Stimulated activated CD4-positive, alpha-beta T cell treated with anti-CD3 and anti-CD28 coated beads, Interleukin-12 subunit alpha, Interleukin-12 subunit beta, amount 100 ng/mL, for 24 hours (primary cell): ENCODE measurements at regions not wholly inside any gene's neighbourhood (a gene's known extent, or its start where the extent isn't known, plus 50 kb on each side); places are given as distances from the start of the nearest gene placed in this dataset.
"Not testable (repeated sequence)": the region's sequence is repeated elsewhere in the genome, so short reads cannot be mapped to it uniquely, and the experiment has no call there.

Experiments used
- DNase-seq, 2 experiments: peaks; one replicate each; pipeline ENCODE4 v3.0.0-alpha.2; 2020; ENCODE audit warnings: low read depth in 2 of 2

GRCh38 chr1:58190267-58190988 lies 356.1 kb downstream of the OMA1 start:
- DNase-seq: no peak

- no peak for DNase-seq
Observed at GRCh38 chr1:58189453-58189852, 357.1 kb downstream of the OMA1 start.

DNA sequence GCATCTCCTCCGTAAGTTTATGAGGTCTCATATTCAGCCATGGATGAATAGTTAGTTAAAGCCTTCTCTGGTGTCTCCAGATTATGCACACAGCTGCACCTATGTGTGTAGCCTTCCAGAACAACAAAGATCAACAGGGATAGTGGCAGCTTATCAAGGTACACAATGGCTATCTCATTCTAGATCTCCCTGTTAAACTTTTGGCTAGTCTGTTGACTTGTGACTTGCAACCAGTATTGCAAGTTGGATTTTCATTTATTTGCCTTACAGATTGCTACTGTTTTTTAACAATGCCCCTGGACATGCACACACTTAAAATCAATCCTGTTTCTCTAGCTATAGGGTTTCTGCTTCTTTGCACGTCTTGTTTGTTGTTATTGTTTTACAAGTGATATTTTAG lies 363.2 kb downstream of the OMA1 start:
- no peak for DNase-seq

DNA sequence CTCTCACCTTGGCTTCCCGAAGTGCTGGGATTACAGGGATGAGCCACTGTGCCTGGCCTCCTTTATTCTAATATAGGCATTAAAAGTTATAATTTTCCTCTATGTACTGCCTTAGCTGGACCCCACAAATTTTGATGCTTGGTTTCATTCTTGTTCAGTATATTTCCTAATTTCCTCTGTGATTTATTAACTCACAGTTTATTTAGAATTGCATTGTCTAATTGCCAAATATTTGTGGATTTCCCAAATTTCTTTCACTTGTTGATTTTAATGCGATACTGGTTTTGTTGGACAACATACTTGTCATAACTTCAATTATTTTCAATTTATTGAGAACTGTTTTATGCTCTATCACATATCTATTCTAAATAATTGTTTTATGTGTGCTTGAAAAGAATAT lies 366.0 kb downstream of the OMA1 start:
- no peak for DNase-seq

DNA sequence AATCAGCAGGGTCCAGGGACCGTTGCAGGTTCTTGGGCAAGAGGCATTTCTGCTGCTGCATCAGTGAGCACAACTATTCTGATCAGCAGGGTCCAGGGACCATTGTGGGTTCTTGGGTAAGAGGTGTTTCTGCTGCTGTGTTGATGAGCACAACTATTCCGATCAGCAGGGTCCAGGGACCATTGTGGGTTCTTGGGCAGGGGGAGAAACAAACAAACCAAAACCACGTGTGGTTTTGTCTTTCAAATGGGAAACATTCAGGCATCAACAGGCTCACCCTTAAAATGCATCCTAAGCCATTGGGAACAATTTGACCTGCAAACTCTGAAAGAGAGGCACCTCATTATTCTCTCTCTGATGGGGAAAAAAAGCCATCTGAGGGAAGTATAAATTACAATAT lies 377.4 kb downstream of the OMA1 start:
- DNase-seq: not testable (repeated sequence)

GRCh38 chr1:58167131-58167530 lies 379.4 kb downstream of the OMA1 start:
- not testable (repeated sequence) for DNase-seq

DNA sequence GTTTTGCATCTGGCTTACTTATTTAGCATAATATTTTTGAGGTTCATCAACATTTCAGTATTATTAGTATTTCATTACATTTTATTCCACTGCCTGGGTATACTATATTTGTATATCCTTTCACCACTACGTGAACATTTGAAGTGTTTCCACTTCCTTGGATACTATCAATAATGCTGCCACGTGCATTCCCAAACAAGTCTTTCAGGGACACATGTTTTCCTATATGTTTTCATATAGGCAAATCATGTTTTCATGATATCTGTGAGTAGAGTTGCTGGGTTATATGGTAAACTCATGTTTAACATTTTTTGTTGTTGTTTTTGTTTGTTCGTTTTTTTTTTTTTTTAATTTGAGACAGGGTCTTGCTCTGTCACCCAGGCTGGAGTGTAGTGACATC lies 380.1 kb downstream of the OMA1 start:
- DNase-seq: no peak

DNA sequence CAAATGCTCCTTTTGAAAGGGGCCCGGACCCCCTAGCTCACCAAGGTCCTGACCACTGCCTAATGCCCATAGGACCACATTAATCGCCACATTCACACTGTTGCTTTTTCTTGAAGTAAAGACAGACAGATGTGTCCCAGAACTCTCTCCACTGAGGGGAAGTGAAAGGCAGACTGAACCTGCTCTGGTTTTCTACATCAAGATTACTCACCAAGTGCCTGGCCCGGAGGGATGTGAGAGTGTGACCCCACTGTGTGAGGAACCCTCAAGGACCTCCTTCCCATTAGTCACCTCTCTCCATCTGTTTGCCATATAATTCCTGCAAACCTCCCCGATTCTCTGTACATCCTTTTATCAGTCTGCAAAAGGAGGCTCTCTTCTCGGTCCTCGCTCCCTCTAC lies 381.5 kb downstream of the OMA1 start:
- DNase-seq: no peak

DNA sequence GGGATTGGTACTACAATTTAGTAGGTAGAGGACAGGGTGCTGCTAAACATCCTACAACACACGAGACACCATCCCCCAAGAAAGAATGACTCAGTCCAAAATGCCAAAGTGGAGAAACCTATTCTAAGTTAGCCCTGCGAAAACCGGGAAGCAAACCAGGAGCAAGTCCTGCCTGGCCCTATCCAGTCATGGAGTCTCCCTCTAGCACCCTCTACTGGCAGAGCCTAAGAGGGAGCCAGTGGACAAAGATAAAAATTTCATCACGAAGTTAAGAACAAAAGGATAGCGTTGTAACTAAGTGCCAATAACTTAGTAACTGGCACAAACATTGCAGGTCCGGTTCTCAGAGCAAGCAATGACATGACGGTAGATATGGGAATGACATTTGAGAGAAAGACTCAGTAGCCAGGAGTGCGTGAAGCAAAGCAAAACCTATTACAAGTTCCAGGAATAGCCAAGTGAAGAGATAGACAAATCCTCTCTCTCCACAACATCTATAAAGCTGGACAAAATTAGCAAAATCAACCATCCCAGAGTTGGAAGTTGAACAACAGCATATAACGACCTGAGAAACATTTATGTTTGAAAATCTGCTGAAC lies 383.5 kb downstream of the OMA1 start:
- no peak for DNase-seq

DNA sequence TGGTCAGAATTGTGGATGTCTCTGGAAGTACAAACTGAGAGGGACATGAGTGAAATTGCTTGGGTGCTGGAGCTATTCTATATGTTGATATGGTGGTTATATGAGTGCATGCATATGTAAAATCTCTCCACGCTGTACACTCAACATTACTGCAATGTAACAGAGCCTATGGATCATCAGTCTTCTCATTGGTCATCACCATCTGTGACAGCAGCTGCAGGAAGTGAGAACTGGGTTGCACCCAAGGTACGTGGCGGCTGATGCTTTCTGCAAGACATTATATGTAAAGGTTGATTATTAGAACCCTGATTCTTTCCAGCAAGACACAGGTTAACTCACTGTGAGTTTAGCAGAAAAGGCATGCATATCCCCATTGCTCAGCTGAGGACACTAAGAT lies 387.1 kb downstream of the OMA1 start:
- DNase-seq: no peak

- no peak for DNase-seq
Observed at GRCh38 chr1:58158506-58159433, 387.8 kb downstream of the OMA1 start.

DNA sequence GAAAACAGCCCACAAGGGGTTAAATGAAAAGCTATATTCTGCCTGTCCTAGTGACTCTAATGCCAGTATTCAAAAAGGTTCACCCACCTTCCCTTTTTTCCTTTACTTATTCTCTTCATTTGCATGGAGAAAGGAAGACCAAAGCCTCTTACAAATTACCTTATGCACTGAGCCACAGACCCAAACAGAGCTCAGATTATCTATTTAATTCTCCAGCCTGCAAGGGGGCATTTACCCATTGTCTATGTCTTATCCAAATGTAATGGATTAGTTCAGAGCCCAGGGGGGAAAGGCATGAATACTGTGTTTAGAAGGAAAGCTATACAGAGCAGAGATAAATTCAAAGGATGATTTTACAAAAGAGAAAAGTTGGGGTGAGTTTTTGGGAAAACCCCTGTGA lies 388.5 kb downstream of the OMA1 start:
- DNase-seq: no peak

DNA sequence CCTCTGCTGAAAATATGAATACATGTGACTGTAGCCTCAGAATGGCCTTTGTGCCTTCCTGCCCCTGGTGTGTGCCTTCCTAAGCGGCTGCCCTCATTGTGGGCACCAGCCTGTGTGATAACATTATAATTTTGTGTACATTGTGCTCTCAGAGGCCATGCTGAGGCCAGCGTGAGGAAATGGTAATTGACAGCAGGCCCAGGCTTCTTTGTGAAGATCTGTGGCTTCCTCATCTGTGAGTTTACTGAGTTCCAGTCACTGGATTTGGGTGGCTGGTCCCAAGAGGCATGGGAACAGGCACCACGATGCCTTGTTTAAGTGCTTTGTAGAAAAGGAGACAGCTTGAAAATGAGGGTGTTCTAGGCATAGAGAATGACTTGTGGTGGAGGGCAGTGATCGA lies 389.3 kb downstream of the OMA1 start:
- no peak for DNase-seq

DNA sequence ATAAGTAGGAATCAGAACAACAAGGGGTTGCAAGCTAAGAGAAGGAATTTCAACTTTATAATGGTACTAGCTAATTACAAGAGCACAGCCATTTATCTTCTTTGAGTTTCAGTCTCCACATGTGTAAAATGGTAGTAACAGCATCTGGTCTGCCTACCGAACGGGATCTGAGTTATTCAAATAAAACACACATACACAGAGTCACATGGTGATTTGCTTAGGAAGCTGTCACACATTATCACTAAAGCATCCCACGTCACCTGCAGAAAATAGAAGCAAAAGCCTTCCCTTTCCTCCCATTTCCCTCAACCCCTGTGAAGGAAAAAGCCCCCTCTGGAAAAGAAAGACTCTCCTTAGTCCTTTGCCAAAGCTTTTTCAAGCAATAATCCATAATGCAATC lies 389.7 kb downstream of the OMA1 start:
- no peak for DNase-seq

- DNase-seq: no peak
Observed at GRCh38 chr1:58156124-58156468, 390.4 kb downstream of the OMA1 start.

DNA sequence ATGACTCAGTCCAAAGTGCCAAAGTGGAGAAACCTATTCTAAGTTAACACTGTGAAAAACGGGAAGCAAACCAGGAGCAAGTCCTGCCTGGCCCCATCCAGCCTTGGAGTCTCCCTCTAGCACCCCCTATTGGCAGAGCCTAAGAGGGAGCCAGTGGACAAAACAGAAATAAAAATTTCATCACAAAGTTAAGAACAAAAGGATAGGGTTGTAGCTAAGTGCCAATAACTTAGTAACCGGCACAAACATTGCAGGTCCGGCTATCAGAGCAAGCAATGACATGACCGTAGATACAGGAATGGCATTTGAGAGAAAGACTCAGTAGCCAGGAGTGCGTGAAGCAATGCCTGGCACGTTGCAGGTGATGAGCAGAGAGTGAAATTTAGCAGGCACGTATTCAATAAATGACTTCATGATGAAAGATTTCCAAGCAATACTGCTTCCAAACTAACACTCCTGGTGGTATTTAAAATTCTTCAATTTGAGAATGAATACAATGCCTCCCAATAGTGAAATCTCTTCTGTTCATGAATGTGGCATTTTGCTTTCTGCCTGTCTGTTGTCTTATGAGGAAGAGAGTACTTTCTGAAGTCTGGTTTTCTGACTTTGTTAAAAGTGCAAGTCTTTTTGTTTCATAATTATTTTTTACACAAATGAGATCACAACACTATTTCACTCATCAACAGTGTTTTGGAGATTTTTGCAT lies 391.0 kb downstream of the OMA1 start:
- no peak for DNase-seq

DNA sequence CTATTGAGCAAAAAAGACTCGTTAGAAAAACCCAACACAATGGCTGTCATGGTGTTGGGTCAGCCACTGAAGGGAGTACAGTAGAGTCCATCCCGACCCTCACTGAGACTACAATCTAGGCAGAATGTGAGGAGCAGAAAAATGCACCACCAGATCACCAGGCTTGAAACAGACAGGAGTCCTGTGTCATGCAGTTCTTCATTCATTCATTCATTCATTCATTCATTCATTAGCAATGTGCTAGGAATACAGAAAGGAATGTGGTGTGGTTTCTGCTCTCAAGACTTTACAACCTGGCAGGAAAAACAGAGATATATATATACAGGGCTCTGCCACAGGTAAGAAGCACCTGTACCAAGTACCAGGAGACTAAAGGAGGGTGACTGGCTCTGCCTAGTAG lies 392.3 kb downstream of the OMA1 start:
- DNase-seq: no peak

GRCh38 chr1:58152697-58153096 lies 393.8 kb downstream of the OMA1 start:
- DNase-seq: no peak

DNA sequence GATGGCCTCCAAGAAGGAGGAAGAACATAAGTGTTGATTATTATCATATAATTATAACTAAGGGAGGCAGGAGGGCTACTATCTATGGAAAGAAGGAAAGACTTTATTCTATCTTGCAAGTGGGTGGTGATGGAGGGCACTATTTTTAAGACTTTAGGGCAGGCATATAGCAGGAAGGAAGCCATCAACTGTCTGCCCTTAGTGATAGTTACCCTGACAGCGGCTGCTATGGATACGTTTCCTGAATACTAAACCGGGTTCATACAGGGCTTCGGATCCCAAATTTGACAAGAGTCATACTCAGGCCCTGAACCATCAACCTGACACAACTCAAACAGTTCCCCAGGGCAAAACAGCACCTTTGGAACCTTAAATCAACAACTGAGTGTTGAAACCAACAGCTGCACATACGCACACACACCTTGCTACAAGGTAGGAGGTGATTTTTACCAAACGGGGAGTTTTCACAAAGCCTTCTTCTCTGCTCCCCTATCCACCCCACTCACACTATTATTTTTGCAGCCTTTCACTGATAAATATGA lies 397.2 kb downstream of the OMA1 start:
- DNase-seq: no peak

- DNase-seq: no peak
Observed at GRCh38 chr1:58144698-58145270, 401.7 kb downstream of the OMA1 start.

DNA sequence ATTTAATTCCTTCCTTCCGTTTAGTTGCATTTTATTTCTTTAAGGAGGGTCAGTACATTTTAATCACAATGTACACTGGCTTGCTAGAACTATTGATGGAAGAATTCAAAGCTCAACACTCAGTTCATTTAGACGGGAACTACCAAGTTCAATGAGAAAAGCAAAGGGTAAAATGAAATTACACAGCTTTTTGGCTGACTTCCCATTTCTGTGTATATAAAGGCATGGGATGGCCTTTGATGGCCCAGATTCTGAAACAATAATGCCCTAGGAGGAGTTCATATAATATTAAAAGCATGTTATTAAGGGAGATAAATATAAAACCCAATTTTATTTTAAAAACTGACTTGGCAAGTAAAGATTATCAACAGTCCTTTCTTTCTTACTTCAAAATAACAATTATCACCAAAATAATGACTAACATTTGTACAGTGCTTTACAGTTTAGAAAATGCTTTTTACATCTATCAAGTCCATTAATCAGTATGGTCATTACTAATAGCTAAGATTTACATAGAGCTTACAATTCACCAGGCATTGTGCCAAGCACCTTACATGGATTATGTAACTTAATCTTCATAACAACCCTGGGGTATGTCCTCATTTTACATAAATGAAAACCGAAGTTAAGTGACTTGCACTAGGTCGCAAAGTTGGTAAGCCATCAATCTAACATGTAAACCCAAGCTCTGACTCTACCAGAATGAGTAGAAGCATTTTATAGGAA lies 402.4 kb downstream of the OMA1 start:
- no peak for DNase-seq
